K562 (cell line): ENCODE measurements at regions not wholly inside any gene's neighbourhood (a gene's known extent, or its start where the extent isn't known, plus 50 kb on each side); places are given as distances from the start of the nearest gene placed in this dataset.

Experiments used
- ATAC-seq: fragments of 200-7000 bp; cut with Tn5 transposase; 3 replicates; pipeline ENCODE4 v1.9.1; 2020; ENCODE audit warnings: moderate library complexity
- BruUV-seq: library from RNA; stranded (reverse); fragments of 400-500 nt; replicated peaks from 2 replicates; lab custom pipeline; 2021; lab: Mats Ljungman, UMichigan
- CTCF ChIA-PET: fragments of 300-600 bp; formaldehyde crosslinking; extraction: SDS; loops from one replicate; lab custom pipeline; 2021; ENCODE audit warnings: low intra/inter-chr PET ratio; lab: Yijun Ruan, JAX
- POLR2A ChIA-PET: fragments of 300-600, 350-650 bp; sonication (Branson Sonifier 250); formaldehyde crosslinking; extraction: SDS; loops from one replicate; lab custom pipeline; 2021; ENCODE audit warnings: antibody characterized with exemption, inconsistent platforms; lab: Yijun Ruan, JAX
- DNase-seq, 4 experiments: peaks; one replicate each; pipeline versions ENCODE4 v3.0.0 to v3.0.0-alpha.2; 2011 to 2018; ENCODE audit warnings: low spot score in 3 of 4, mixed read lengths in 3 of 4; ENCODE audit errors: extremely low read depth in 1 of 4
- FAIRE-seq: peaks from 2 replicates; lab custom pipeline; 2011; peaks lifted over from hg19 to GRCh38; lab: Jason Lieb, UNC
- H2AFZ ChIP-seq: 2 replicates; pipeline ENCODE4 v1.6.0; 2011; ENCODE audit warnings: low read depth, low read length, control low read depth, inconsistent platforms
- H3K27ac ChIP-seq: fragments of 200-600 bp; 3 replicates; pipeline ENCODE4 v1.8.0; 2011; ENCODE audit warnings: low read depth, mild to moderate bottlenecking, control low read depth, inconsistent platforms, low read length, moderate library complexity, mixed read lengths; ENCODE audit errors: extremely low read depth
- H3K27me3 ChIP-seq, 2 experiments: fragments of 300-600 bp in 1 of 2; 2 replicates in 1 of 2; 3 replicates in 1 of 2; pipeline versions ENCODE4 v1.6.0 to v1.8.0; 2011; ENCODE audit warnings: inconsistent platforms in 2 of 2, low read length in 2 of 2, mild to moderate bottlenecking in 1 of 2, mixed read lengths in 1 of 2, moderate library complexity in 1 of 2; ENCODE audit not compliant: control insufficient read depth in 2 of 2, insufficient read depth in 2 of 2
- H3K36me3 ChIP-seq: fragments of 300-600 bp; 3 replicates; pipeline ENCODE4 v1.8.0; 2011; ENCODE audit warnings: mild to moderate bottlenecking, low read length, inconsistent platforms; ENCODE audit not compliant: control insufficient read depth, insufficient read depth
- H3K4me1 ChIP-seq, 2 experiments: fragments of 200-600 bp in 1 of 2; replicated peaks in 1 of 2; 2 replicates in 1 of 2; 3 replicates in 1 of 2; pipeline versions ENCODE4 v1.5.1 to v1.8.0; 2011; ENCODE audit warnings: inconsistent platforms in 2 of 2, low read length in 2 of 2, mild to moderate bottlenecking in 1 of 2, mixed read lengths in 1 of 2, moderate library complexity in 1 of 2; ENCODE audit not compliant: control insufficient read depth in 2 of 2, insufficient read depth in 2 of 2
- H3K4me2 ChIP-seq: 2 replicates; pipeline ENCODE4 v1.6.1; 2011; ENCODE audit warnings: low read length, control low read depth, inconsistent platforms, mixed read lengths; ENCODE audit not compliant: insufficient read depth
- H3K4me3 ChIP-seq: fragments of 200-600 bp; sonication (generic), shearing (Covaris generic); 2 replicates; pipeline ENCODE4 v1.5.1; 2016; ENCODE audit warnings: control low read depth, inconsistent platforms
- H3K79me2 ChIP-seq: fragments of 200-600 bp; 3 replicates; pipeline ENCODE4 v1.8.0; 2011; ENCODE audit warnings: low read length, inconsistent platforms; ENCODE audit not compliant: control insufficient read depth, insufficient read depth
- H3K9ac ChIP-seq, 2 experiments: 2 replicates each; pipeline versions ENCODE4 v1.6.0 to v1.6.1; 2011; ENCODE audit warnings: low read depth in 2 of 2, low read length in 2 of 2, control low read depth in 1 of 2, inconsistent platforms in 1 of 2, mild to moderate bottlenecking in 1 of 2, mixed read lengths in 1 of 2; ENCODE audit not compliant: insufficient read depth in 1 of 2
- H3K9me1 ChIP-seq: one replicate; pipeline ENCODE4 v1.6.0; 2011; ENCODE audit warnings: inconsistent platforms, mild to moderate bottlenecking, low read length, moderate library complexity; ENCODE audit not compliant: control insufficient read depth, insufficient read depth
- H3K9me3 ChIP-seq: replicated peaks from 2 replicates; pipeline ENCODE4 v1.5.1; 2011; ENCODE audit warnings: low read depth, low read length, inconsistent platforms; ENCODE audit not compliant: control insufficient read depth, insufficient read depth
- H4K20me1 ChIP-seq: replicated peaks from 2 replicates; pipeline ENCODE4 v1.6.1; 2011; ENCODE audit warnings: low read length, inconsistent platforms, mixed read lengths; ENCODE audit not compliant: control insufficient read depth, insufficient read depth
- KLF13 ChIP-seq: fragments of 450-650 bp; IDR thresholded peaks from 2 replicates; pipeline ENCODE4 v1.6.1; 2016; ENCODE audit warnings: missing genetic modification characterization, low read depth, mild to moderate bottlenecking, missing compliant biosample characterization, moderate library complexity, borderline replicate concordance
- LARP7 ChIP-seq: fragments of 450-650 bp; IDR thresholded peaks from 2 replicates; pipeline ENCODE4 v1.6.1; 2016
- MCM2 ChIP-seq: fragments of 450-650 bp; IDR thresholded peaks from 2 replicates; pipeline ENCODE4 v1.6.1; 2017; ENCODE audit warnings: low read depth, mild to moderate bottlenecking
- MYC ChIP-seq, 2 experiments: fragments of 250-450 bp in 1 of 2; sonication (Bioruptor Pico) in 1 of 2; IDR thresholded peaks; 2 replicates each; pipeline versions ENCODE4 v1.5.1 to v1.6.1; 2012 to 2021; ENCODE audit warnings: low read depth in 2 of 2, borderline replicate concordance in 1 of 2, improper control_type of control experiment in 1 of 2, low read length in 1 of 2, mild to moderate bottlenecking in 1 of 2, moderate library complexity in 1 of 2
- OTX1 ChIP-seq: fragments of 450-650 bp; formaldehyde crosslinking; IDR thresholded peaks from 2 replicates; pipeline ENCODE4 v1.4.0; 2022; ENCODE audit warnings: mild to moderate bottlenecking
- POLR2B ChIP-seq: fragments of 450-650 bp; IDR thresholded peaks from 2 replicates; pipeline ENCODE4 v1.6.1; 2018; ENCODE audit warnings: low read depth; ENCODE audit not compliant: partially characterized antibody
- RAD51 ChIP-seq: fragments of 450-650 bp; IDR thresholded peaks from 2 replicates; pipeline ENCODE4 v1.7.1; 2016; ENCODE audit warnings: low read depth, mild to moderate bottlenecking, borderline replicate concordance
- STAT5B ChIP-seq: fragments of 250-450 bp; sonication (Bioruptor Pico); IDR thresholded peaks from 2 replicates; pipeline ENCODE4 v1.8.0; 2021; ENCODE audit warnings: mild to moderate bottlenecking, inconsistent platforms
- ZNF212 ChIP-seq: fragments of 450-650 bp; formaldehyde crosslinking; IDR thresholded peaks from 2 replicates; pipeline ENCODE4 v1.4.0; 2020; ENCODE audit warnings: mild to moderate bottlenecking
- ZNF766 ChIP-seq: fragments of 200-800 bp; sonication (Bioruptor generic); conservative IDR thresholded peaks from 2 replicates; pipeline ENCODE4 v1.6.1; 2016; ENCODE audit warnings: missing genetic modification characterization, missing compliant biosample characterization
- WGBS: fragments of 100-300 bp; shearing (Covaris generic); methylation state at CpG from one replicate; pipeline ENCODE4 v1.1.6; 2016; ENCODE audit warnings: low coverage, mixed read lengths; ENCODE audit not compliant: insufficient coverage; ENCODE audit errors: missing lambda C conversion rate; 5-methylcytosine and 5-hydroxymethylcytosine counted together
- in situ Hi-C: fragments of 300-500 bp; cut with MboI; formaldehyde crosslinking; loops from 4 replicates; pipeline ENCODE4 v1.15.0; 2018; ENCODE audit warnings: inconsistent platforms, mixed read lengths
- intact Hi-C: fragments of 100-400 bp; cut with micrococcal nuclease; formaldehyde crosslinking; loops from 2 replicates; pipeline ENCODE4 v1.14.2; 2022
- TF ChIP-seq, protein P1 (sequence below), 2 experiments: fragments of 450-650 bp; conservative IDR thresholded peaks; 2 replicates each; pipeline ENCODE4 v1.6.1; 2017; ENCODE audit warnings: mild to moderate bottlenecking in 2 of 2, moderate library complexity in 2 of 2
- TF ChIP-seq, protein P2 (sequence below): fragments of 250-450 bp; sonication (Bioruptor Pico); IDR thresholded peaks from 2 replicates; pipeline ENCODE4 v1.8.0; 2021; ENCODE audit warnings: moderate library complexity, mild to moderate bottlenecking, inconsistent platforms
- TF ChIP-seq, protein P3 (sequence below), 2 experiments: fragments of 200-800 bp in 1 of 2; sonication (Bioruptor generic) in 1 of 2; sonication (generic) in 1 of 2; formaldehyde crosslinking in 1 of 2; IDR thresholded peaks in 1 of 2; conservative IDR thresholded peaks in 1 of 2; 2 replicates each; pipeline versions ENCODE4 v1.5.0 to v1.6.1; 2016 to 2020; ENCODE audit warnings: missing compliant biosample characterization in 1 of 2, missing genetic modification characterization in 1 of 2, missing genetic modification reagents in 1 of 2
- TF ChIP-seq, protein P4 (sequence below): IDR thresholded peaks from 2 replicates; pipeline ENCODE4 v1.6.1; 2012; ENCODE audit warnings: low read depth, low read length, improper control_type of control experiment, borderline replicate concordance
- TF ChIP-seq, protein P5 (sequence below): sonication (generic); formaldehyde crosslinking; IDR thresholded peaks from 2 replicates; pipeline ENCODE4 v1.8.0; 2022; ENCODE audit warnings: mild to moderate bottlenecking, low read depth, missing genetic modification reagents

DNA sequence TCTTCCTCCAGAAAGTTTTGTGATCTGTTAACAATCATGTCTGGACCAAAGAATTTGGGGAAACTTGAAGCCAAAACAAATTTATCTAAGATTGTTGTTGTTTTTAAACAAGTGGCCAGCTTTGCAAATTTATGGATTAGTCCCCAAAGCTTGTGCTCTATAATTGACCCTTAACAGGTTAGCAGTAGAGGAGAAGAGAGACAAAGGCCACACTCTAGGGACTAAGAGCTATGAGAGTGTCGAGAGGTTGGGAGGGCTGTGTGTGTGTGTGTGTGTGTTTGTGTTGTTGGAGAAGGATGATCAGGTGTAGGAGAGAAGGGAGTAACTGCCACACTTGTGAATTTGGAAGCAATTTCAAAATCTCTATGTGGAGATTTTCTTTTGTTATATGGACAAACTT lies 367.3 kb downstream of the KCNRG start (continued):
- TF ChIP-seq, protein P1, sequence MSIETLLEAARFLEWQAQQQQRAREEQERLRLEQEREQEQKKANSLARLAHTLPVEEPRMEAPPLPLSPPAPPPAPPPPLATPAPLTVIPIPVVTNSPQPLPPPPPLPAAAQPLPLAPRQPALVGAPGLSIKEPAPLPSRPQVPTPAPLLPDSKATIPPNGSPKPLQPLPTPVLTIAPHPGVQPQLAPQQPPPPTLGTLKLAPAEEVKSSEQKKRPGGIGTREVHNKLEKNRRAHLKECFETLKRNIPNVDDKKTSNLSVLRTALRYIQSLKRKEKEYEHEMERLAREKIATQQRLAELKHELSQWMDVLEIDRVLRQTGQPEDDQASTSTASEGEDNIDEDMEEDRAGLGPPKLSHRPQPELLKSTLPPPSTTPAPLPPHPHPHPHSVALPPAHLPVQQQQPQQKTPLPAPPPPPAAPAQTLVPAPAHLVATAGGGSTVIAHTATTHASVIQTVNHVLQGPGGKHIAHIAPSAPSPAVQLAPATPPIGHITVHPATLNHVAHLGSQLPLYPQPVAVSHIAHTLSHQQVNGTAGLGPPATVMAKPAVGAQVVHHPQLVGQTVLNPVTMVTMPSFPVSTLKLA (conservative IDR thresholded peaks at IDR 0.05), result no peak
- TF ChIP-seq MCM2, result no peak
- no peak for TF ChIP-seq RAD51
- no peak for TF ChIP-seq ZNF212
- no peak for TF ChIP-seq ZNF766 (CRISPR knock-in tag)
- TF ChIP-seq, protein P2, sequence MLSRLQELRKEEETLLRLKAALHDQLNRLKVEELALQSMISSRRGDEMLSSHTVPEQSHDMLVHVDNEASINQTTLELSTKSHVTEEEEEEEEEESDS, result no peak

DNA sequence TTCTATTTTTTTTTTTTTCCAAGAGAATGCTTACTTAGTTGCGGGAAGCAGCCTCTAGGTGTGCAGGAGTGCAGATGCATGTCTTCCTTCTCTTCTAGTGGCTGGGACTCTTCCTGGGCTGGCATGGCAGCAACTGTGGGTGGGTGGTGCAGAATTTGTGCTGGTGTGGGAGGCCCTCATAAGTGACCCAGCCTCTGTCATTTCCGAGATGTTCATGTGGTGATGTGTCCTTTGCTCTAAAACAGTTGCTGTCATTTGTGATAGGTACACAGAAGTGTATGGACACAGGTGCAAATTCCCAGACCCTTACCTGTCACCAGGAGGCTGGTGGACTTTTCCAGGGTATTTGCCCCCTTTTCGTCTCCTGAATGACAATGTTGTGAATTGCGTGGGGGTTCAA lies 367.7 kb downstream of the KCNRG start:
- H3K27ac ChIP-seq, result no peak overlapping the region
- no peaks in the 10 kb centered on the region for H3K27me3 ChIP-seq
- no peak overlapping the region for H3K4me3 ChIP-seq
- no peaks in the 10 kb centered on the region for H3K9me1 ChIP-seq
- in situ Hi-C loops, result no loop called here
- no peak overlapping the region for H3K4me2 ChIP-seq
- H3K4me1 ChIP-seq, result peaks cover 0 to 3% of the 10 kb centered on the region in 2 experiments; a peak in 2 of 5 replicates
- ChIA-PET POLR2A (no interaction called here), CTCF (no interaction called here)
- DNase-seq (no peak), ATAC-seq (no peak), FAIRE-seq (no peak)
- H3K36me3 ChIP-seq, result no peaks in the 10 kb centered on the region
- H3K79me2 ChIP-seq, result no peaks in the 10 kb centered on the region
- H3K9me3 ChIP-seq, result no peaks in the 10 kb centered on the region; the same call in 1 of the 2 replicates
- no peak overlapping the region for H2AFZ ChIP-seq
- no peaks in the 10 kb centered on the region for H4K20me1 ChIP-seq
- intact Hi-C loops, result no loop called here
- 78% methylated on average over 4 of the region's 4 CpGs for WGBS
- no TSS peak for BruUV-seq
- H3K9ac ChIP-seq, result no peak overlapping the region
- TF ChIP-seq, protein P3, sequence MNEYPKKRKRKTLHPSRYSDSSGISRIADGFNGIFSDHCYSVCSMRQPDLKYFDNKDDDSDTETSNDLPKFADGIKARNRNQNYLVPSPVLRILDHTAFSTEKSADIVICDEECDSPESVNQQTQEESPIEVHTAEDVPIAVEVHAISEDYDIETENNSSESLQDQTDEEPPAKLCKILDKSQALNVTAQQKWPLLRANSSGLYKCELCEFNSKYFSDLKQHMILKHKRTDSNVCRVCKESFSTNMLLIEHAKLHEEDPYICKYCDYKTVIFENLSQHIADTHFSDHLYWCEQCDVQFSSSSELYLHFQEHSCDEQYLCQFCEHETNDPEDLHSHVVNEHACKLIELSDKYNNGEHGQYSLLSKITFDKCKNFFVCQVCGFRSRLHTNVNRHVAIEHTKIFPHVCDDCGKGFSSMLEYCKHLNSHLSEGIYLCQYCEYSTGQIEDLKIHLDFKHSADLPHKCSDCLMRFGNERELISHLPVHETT (CRISPR knock-in tag; conservative IDR thresholded peaks at IDR 0.05 in 1 of 2, IDR thresholded peaks at IDR 0.05 in 1 of 2), result no peak
- TF ChIP-seq, protein P4, sequence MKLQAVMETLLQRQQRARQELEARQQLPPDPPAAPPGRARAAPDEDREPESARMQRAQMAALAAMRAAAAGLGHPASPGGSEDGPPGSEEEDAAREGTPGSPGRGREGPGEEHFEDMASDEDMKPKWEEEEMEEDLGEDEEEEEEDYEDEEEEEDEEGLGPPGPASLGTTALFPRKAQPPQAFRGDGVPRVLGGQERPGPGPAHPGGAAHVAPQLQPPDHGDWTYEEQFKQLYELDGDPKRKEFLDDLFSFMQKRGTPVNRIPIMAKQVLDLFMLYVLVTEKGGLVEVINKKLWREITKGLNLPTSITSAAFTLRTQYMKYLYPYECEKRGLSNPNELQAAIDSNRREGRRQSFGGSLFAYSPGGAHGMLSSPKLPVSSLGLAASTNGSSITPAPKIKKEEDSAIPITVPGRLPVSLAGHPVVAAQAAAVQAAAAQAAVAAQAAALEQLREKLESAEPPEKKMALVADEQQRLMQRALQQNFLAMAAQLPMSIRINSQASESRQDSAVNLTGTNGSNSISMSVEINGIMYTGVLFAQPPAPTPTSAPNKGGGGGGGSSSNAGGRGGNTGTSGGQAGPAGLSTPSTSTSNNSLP, result no peak
- TF ChIP-seq MYC (IDR thresholded peaks at IDR 0.05; ENCODE audit: low read depth, low read length) (no peak), MYC (CRISPR knock-in tag; IDR thresholded peaks at IDR 0.05; ENCODE audit: borderline replicate concordance, low read depth) (no peak), LARP7 (no peak), KLF13 (no peak), POLR2B (no peak), STAT5B (CRISPR knock-in tag) (no peak), OTX1 (no peak)
- TF ChIP-seq, protein P5, sequence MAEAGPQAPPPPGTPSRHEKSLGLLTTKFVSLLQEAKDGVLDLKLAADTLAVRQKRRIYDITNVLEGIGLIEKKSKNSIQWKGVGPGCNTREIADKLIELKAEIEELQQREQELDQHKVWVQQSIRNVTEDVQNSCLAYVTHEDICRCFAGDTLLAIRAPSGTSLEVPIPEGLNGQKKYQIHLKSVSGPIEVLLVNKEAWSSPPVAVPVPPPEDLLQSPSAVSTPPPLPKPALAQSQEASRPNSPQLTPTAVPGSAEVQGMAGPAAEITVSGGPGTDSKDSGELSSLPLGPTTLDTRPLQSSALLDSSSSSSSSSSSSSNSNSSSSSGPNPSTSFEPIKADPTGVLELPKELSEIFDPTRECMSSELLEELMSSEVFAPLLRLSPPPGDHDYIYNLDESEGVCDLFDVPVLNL (CRISPR knock-in tag), result no peak
